GM13977 (cell line): ENCODE measurements at regions not wholly inside any gene's neighbourhood (a gene's known extent, or its start where the extent isn't known, plus 50 kb on each side); places are given as distances from the start of the nearest gene placed in this dataset.

Experiments
- DNase-seq: peaks from one replicate; pipeline ENCODE4 v3.0.0; 2012; ENCODE audit warnings: low spot score
- CTCF ChIP-seq: IDR thresholded peaks from 2 replicates; pipeline ENCODE4 v1.5.1; 2012; ENCODE audit warnings: mild to moderate bottlenecking, control low read depth; ENCODE audit not compliant: insufficient read depth; ENCODE audit errors: extremely low read depth, missing control alignments
- in situ Hi-C: fragments of 300-500 bp; cut with MboI; formaldehyde crosslinking; loops from one replicate; pipeline ENCODE4 v1.12.0; 2022; ENCODE audit warnings: low sequenced_read_pairs, low pct_unique_long_range_greater_than_20kb, mixed read lengths, inconsistent platforms; ENCODE audit not compliant: unreplicated experiment

GRCh38 chr17:15130426-15130825 is 134.7 kb downstream of the PMP22 start:
- no peak for DNase-seq
- no peak for TF ChIP-seq CTCF
- in situ Hi-C loops, result no loop called here

- in situ Hi-C loops, result no loop called here
- no peak for TF ChIP-seq CTCF
- DNase-seq, result no peak
These were observed 135.1 kb downstream of the PMP22 start for GRCh38 chr17:15129986-15130385.

- in situ Hi-C loops, result no loop called here
- DNase-seq, result no peak
- no peak for TF ChIP-seq CTCF
These were observed 140.4 kb downstream of the PMP22 start for GRCh38 chr17:15124746-15125145.

GRCh38 chr17:15124264-15124595 is 140.9 kb downstream of the PMP22 start:
- no peak for TF ChIP-seq CTCF
- no peak for DNase-seq
- in situ Hi-C loops, result no loop called here

- DNase-seq, result no peak
- TF ChIP-seq CTCF, result no peak
- in situ Hi-C loops, result no loop called here
These were observed 141.4 kb downstream of the PMP22 start for GRCh38 chr17:15123593-15124263.

GRCh38 chr17:15122857-15123256 is 142.3 kb downstream of the PMP22 start:
- in situ Hi-C loops, result no loop called here
- DNase-seq, result no peak
- no peak for TF ChIP-seq CTCF

- no peak for DNase-seq
- TF ChIP-seq CTCF, result no peak
- in situ Hi-C loops, result no loop called here
These were observed 143.7 kb downstream of the PMP22 start for GRCh38 chr17:15121426-15121825.
